ENCODE measurements at regions not wholly inside any gene's neighbourhood (a gene's known extent, or its start where the extent isn't known, plus 50 kb on each side); places are given as distances from the start of the nearest gene placed in this dataset.
"Not testable (repeated sequence)": the region's sequence is repeated elsewhere in the genome, so short reads cannot be mapped to it uniquely, and the experiment has no call there.

- DNase-seq, H3K27ac ChIP-seq, H3K36me3 ChIP-seq, H3K4me3 ChIP-seq, H3K27me3 ChIP-seq, H3K4me1 ChIP-seq, H3K9me3 ChIP-seq: not testable (repeated sequence)
Measured at GRCh38 chr1:206298032-206298392, 94.7 kb downstream of the SRGAP2 start.

DNA sequence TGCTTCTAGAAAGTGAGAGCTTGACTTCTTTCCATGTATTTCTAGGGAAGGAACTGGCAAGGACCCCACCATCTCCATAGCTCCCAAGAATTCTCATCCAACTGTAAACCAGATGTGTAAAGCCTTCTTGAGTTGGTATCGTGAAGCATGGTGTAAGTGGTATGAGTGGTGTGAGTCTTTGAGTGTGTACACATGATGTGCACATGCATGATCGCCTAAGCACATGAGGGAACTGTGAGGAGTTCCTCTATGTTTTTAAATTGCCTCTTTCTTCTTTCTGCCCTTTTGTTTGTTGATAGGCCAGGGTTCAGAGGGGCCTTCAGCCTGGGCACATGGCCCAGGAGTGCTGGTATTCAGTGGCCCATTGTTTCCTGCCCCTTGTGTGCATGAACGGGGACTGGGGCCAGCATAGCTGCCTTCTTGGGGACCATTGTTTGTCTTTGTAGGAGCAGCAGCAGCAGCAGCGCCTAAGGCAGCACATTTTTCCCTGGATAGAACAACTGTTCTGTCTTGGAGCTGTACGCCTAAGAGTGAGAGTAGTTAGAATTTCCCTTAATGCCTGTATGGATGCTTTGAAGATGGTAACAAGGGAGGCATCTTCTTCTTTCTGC lies 95.9 kb downstream of the SRGAP2 start:
- H3K36me3 ChIP-seq, H3K4me1 ChIP-seq, H3K9me3 ChIP-seq, DNase-seq, H3K27ac ChIP-seq, H3K27me3 ChIP-seq, H3K4me3 ChIP-seq: not testable (repeated sequence)

DNA sequence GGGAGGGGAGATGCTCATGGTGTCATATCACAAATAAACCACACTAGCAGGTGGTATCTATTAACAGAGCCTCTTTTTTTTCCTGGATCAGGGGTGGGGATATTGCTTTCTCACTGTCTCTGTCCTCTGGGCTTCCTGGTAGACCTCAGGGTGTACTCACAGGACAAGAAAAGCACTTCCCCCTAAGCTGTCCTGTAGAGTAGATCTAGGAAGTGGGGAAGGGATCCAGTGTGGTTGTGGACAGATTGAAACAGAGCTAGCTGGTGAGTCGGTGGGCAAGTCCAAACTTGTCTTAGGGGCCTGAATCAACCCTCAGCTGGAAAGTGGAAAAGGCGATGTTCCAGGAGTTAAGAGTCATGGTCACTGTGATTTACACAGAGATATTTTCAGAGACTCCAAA lies 96.6 kb downstream of the SRGAP2 start:
- not testable (repeated sequence) for DNase-seq

DNA sequence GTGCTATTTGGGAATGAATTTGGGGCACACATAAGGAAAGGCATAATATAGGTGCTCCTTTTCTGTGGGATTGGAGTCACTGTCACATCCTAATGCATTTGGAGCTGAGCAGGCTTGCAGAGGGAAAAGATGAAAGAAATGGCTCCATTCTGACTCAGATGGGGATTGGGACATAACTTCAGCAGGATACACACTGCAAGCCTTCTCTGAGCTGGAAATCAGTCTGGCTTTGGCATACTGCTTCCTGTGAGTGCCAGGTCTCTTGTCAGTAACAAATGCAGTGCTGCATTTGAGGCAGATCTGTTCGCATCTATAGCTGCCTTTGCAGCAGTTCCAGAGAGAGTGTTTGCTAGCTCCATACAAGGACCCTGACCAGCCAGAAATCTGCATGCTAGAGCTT lies 98.7 kb downstream of the SRGAP2 start:
- not testable (repeated sequence) for H3K4me1 ChIP-seq, H3K27me3 ChIP-seq, H3K9me3 ChIP-seq, H3K36me3 ChIP-seq, H3K27ac ChIP-seq, DNase-seq, H3K4me3 ChIP-seq

More for the DNA sequence above, 96.6 kb downstream of the SRGAP2 start:
- H3K4me3 ChIP-seq, H3K9me3 ChIP-seq, H3K27ac ChIP-seq, H3K4me1 ChIP-seq, H3K27me3 ChIP-seq, H3K36me3 ChIP-seq: not testable (repeated sequence)

- not testable (repeated sequence) for H3K4me3 ChIP-seq, H3K4me1 ChIP-seq, DNase-seq, H3K27me3 ChIP-seq, H3K27ac ChIP-seq, H3K9me3 ChIP-seq, H3K36me3 ChIP-seq
Measured at GRCh38 chr1:206307442-206307841, 104.1 kb downstream of the SRGAP2 start.

DNA sequence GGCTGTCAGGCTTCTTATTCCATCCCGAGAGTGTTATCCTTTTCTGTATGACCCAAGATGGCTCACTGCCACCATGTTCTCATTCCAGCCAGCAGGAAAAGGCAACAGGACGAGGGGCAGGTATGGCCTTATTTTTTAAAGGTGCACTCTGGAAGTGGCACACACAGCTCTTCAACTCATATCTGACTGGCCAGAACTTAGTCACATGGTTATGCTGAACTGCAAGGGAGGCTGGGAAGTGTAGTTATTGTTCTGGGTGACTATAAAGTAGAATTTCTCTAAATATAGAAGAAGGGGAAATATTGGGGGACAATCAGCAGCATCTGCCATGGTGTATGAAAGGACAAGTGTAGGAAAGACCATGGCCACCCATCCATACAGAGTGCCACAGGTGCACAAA lies 107.6 kb downstream of the SRGAP2 start:
- not testable (repeated sequence) for H3K9me3 ChIP-seq, H3K27me3 ChIP-seq, DNase-seq, H3K4me1 ChIP-seq, H3K27ac ChIP-seq, H3K4me3 ChIP-seq, H3K36me3 ChIP-seq

- not testable (repeated sequence) for DNase-seq, H3K36me3 ChIP-seq, H3K4me1 ChIP-seq, H3K27me3 ChIP-seq, H3K4me3 ChIP-seq, H3K27ac ChIP-seq, H3K9me3 ChIP-seq
Measured at GRCh38 chr1:206311611-206312273, 108.4 kb downstream of the SRGAP2 start.

- H3K4me3 ChIP-seq, H3K4me1 ChIP-seq, DNase-seq, H3K9me3 ChIP-seq, H3K27ac ChIP-seq, H3K27me3 ChIP-seq, H3K36me3 ChIP-seq: not testable (repeated sequence)
Measured at GRCh38 chr1:206312274-206312665, 108.9 kb downstream of the SRGAP2 start.

GRCh38 chr1:206314951-206315636 lies 111.8 kb downstream of the SRGAP2 start:
- H3K27ac ChIP-seq, H3K36me3 ChIP-seq, H3K4me3 ChIP-seq, DNase-seq, H3K4me1 ChIP-seq, H3K27me3 ChIP-seq, H3K9me3 ChIP-seq: not testable (repeated sequence)

DNA sequence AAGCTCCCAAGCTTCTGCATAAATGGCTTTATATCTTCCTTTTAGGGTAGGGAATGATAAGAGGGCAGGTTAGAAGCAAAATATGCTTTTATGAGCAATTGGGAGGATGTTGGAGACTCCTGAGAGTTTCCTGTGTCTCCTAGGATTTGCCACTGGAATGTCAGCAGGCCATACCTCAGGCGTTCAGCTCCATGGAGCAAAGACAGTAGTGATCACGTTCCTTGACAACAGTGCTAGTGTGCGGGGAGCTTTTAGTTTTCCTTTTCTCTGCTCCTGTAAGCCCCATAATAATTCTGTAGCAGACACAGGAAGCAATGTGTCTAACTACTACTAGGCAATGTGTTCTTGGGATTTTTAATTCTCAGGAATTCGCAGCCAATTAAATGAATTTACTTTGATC lies 113.6 kb downstream of the SRGAP2 start:
- not testable (repeated sequence) for H3K36me3 ChIP-seq, H3K27ac ChIP-seq, H3K9me3 ChIP-seq, H3K4me1 ChIP-seq, H3K4me3 ChIP-seq, H3K27me3 ChIP-seq, DNase-seq

- not testable (repeated sequence) for H3K36me3 ChIP-seq, H3K9me3 ChIP-seq, H3K4me1 ChIP-seq, H3K4me3 ChIP-seq, H3K27me3 ChIP-seq, DNase-seq, H3K27ac ChIP-seq
Measured at GRCh38 chr1:206317878-206318514, 114.7 kb downstream of the SRGAP2 start.

DNA sequence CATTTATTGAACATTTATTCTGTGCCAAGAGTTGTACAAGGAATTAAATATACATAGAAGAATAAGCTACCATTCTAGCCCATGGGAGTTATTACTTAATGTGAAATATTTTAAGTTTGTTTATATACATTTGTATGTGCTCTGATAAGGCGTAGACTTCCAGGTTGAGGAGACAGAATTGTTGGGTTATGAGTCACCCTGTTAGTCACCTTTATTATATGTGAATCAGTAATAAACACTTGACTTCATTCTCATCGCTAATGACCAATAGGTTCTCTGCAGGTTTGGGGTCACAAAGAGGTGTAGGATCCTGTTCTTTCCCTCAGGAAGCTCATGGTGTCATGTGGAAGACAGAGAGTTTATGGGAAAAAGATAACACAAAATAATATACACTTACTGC lies 116.9 kb downstream of the SRGAP2 start:
- H3K27ac ChIP-seq, H3K9me3 ChIP-seq, H3K4me1 ChIP-seq, DNase-seq, H3K4me3 ChIP-seq, H3K36me3 ChIP-seq, H3K27me3 ChIP-seq: not testable (repeated sequence)

GRCh38 chr1:206326159-206326939 lies 123.0 kb downstream of the SRGAP2 start:
- not testable (repeated sequence) for H3K9me3 ChIP-seq, H3K4me3 ChIP-seq, DNase-seq, H3K36me3 ChIP-seq, H3K27ac ChIP-seq, H3K4me1 ChIP-seq, H3K27me3 ChIP-seq

- not testable (repeated sequence) for DNase-seq, H3K36me3 ChIP-seq, H3K4me3 ChIP-seq, H3K9me3 ChIP-seq, H3K27ac ChIP-seq, H3K27me3 ChIP-seq, H3K4me1 ChIP-seq
Measured at GRCh38 chr1:206331597-206331996, 128.3 kb downstream of the SRGAP2 start.

- not testable (repeated sequence) for H3K36me3 ChIP-seq, H3K27me3 ChIP-seq, H3K27ac ChIP-seq, H3K9me3 ChIP-seq, H3K4me1 ChIP-seq, H3K4me3 ChIP-seq
- DNase-seq = peak in 1 of 3 donors; percentile 1
Measured at GRCh38 chr1:206333316-206333715, 130.0 kb downstream of the SRGAP2 start.
